ENCODE measurements at regions not wholly inside any gene's neighbourhood (a gene's known extent, or its start where the extent isn't known, plus 50 kb on each side); places are given as distances from the start of the nearest gene placed in this dataset.
"Not testable (repeated sequence)": the region's sequence is repeated elsewhere in the genome, so short reads cannot be mapped to it uniquely, and the experiment has no call there.

DNA sequence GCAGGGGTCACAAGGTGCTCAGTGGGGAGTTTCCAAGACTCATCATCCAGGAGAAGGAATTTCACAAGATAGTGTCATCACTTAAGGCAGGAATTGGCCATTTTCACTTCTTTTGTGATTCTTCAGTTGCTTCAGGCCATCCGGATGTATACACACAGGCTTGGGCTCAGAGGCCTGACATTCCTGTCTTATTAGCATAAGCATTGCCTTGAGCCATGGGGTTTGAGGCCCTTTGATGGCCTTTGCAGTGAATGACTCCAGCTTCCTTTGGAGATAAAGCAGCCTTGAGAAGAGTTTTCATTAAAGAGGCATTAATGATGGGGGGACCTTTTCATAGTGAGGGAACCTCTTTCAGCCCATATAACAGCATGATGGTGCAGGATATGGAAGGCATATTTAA is 366.0 kb upstream of the CNTNAP5 start:
- Histone ChIP-seq H3K4me1 (ENCODE audit: control insufficient read depth, insufficient read depth, low read length) (no peaks in the 10 kb centered on the region), H3K9me3 (ENCODE audit: control insufficient read depth, insufficient read depth, low read depth, low read length) (no peaks in the 10 kb centered on the region), H3K27ac (ENCODE audit: low read length) (no peak overlapping the region), H3K36me3 (ENCODE audit: control insufficient read depth, insufficient read depth, low read length) (no peaks in the 10 kb centered on the region), H3K4me3 (ENCODE audit: low read depth in 2 of 2, low read length in 2 of 2) (no peak overlapping the region), H3K27me3 (ENCODE audit: control insufficient read depth, insufficient read depth, low read length) (no peaks in the 10 kb centered on the region)
- no TSS peak for BruUV-seq (replicated peaks)
- intact Hi-C loops (cut with micrococcal nuclease; ENCODE audit: unreplicated experiment) (no loop called here), in situ Hi-C loops (cut with HindIII; ENCODE audit: low pct_unique_long_range_greater_than_20kb, low sequenced_read_pairs) (no loop called here)
- DNase-seq (ENCODE audit: low read depth, low spot score) (no peak), ATAC-seq (no peak)
- CTCF ChIA-PET, result no interaction called here
- TF ChIP-seq, protein P1, sequence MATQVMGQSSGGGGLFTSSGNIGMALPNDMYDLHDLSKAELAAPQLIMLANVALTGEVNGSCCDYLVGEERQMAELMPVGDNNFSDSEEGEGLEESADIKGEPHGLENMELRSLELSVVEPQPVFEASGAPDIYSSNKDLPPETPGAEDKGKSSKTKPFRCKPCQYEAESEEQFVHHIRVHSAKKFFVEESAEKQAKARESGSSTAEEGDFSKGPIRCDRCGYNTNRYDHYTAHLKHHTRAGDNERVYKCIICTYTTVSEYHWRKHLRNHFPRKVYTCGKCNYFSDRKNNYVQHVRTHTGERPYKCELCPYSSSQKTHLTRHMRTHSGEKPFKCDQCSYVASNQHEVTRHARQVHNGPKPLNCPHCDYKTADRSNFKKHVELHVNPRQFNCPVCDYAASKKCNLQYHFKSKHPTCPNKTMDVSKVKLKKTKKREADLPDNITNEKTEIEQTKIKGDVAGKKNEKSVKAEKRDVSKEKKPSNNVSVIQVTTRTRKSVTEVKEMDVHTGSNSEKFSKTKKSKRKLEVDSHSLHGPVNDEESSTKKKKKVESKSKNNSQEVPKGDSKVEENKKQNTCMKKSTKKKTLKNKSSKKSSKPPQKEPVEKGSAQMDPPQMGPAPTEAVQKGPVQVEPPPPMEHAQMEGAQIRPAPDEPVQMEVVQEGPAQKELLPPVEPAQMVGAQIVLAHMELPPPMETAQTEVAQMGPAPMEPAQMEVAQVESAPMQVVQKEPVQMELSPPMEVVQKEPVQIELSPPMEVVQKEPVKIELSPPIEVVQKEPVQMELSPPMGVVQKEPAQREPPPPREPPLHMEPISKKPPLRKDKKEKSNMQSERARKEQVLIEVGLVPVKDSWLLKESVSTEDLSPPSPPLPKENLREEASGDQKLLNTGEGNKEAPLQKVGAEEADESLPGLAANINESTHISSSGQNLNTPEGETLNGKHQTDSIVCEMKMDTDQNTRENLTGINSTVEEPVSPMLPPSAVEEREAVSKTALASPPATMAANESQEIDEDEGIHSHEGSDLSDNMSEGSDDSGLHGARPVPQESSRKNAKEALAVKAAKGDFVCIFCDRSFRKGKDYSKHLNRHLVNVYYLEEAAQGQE (IDR thresholded peaks at IDR 0.05; ENCODE audit: insufficient read depth in 1 of 2, low read depth in 2 of 2, low read length in 1 of 2), result no peak
- no peak for TF ChIP-seq TCF7L2 (IDR thresholded peaks at IDR 0.05; ENCODE audit: low read depth, low read length)
- no peak for TF ChIP-seq POLR2AphosphoS5 (IDR thresholded peaks at IDR 0.05; ENCODE audit: low read depth, low read length)
- TF ChIP-seq, protein P2, sequence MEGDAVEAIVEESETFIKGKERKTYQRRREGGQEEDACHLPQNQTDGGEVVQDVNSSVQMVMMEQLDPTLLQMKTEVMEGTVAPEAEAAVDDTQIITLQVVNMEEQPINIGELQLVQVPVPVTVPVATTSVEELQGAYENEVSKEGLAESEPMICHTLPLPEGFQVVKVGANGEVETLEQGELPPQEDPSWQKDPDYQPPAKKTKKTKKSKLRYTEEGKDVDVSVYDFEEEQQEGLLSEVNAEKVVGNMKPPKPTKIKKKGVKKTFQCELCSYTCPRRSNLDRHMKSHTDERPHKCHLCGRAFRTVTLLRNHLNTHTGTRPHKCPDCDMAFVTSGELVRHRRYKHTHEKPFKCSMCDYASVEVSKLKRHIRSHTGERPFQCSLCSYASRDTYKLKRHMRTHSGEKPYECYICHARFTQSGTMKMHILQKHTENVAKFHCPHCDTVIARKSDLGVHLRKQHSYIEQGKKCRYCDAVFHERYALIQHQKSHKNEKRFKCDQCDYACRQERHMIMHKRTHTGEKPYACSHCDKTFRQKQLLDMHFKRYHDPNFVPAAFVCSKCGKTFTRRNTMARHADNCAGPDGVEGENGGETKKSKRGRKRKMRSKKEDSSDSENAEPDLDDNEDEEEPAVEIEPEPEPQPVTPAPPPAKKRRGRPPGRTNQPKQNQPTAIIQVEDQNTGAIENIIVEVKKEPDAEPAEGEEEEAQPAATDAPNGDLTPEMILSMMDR (IDR thresholded peaks at IDR 0.05), result no peak
- TF ChIP-seq SIN3A (IDR thresholded peaks at IDR 0.05; ENCODE audit: borderline replicate concordance, insufficient read depth, low read depth, low read length), result no peak
- POLR2A ChIA-PET, result no interaction called here

DNA sequence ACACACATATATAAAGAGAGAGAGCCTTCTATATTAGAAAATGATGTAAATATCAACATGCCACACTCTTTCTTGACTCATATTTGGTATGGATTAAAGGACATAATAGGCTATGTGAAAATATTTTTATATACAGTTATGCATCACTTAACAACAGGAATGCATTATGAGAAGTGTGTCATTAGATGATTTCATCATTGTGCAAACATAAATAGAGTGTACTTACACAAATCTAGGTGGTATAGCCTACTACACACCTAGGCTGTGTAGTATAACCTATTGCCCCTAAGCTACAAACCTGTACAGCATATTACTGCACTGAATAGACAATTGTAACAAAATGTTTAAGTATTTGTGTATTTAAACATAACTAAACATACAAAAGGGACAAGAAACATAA is 354.8 kb upstream of the CNTNAP5 start:
- ATAC-seq (no peak), DNase-seq (ENCODE audit: low read depth, low spot score) (no peak)
- Histone ChIP-seq H3K36me3 (ENCODE audit: control insufficient read depth, insufficient read depth, low read length) (no peaks in the 10 kb centered on the region), H3K27me3 (ENCODE audit: control insufficient read depth, insufficient read depth, low read length) (no peaks in the 10 kb centered on the region), H3K9me3 (ENCODE audit: control insufficient read depth, insufficient read depth, low read depth, low read length) (no peaks in the 10 kb centered on the region), H3K4me1 (ENCODE audit: control insufficient read depth, insufficient read depth, low read length) (no peaks in the 10 kb centered on the region), H3K4me3 (ENCODE audit: low read depth in 2 of 2, low read length in 2 of 2) (no peak overlapping the region), H3K27ac (ENCODE audit: low read length) (no peak overlapping the region)
- no TSS peak for BruUV-seq (replicated peaks)
- POLR2A ChIA-PET, result no interaction called here
- TF ChIP-seq POLR2AphosphoS5 (IDR thresholded peaks at IDR 0.05; ENCODE audit: low read depth, low read length) (no peak), TCF7L2 (IDR thresholded peaks at IDR 0.05; ENCODE audit: low read depth, low read length) (no peak), SIN3A (IDR thresholded peaks at IDR 0.05; ENCODE audit: borderline replicate concordance, insufficient read depth, low read depth, low read length) (no peak)
- TF ChIP-seq, protein P1 (IDR thresholded peaks at IDR 0.05; ENCODE audit: insufficient read depth in 1 of 2, low read depth in 2 of 2, low read length in 1 of 2), result no peak
- TF ChIP-seq, protein P2 (IDR thresholded peaks at IDR 0.05), result no peak
- intact Hi-C loops (cut with micrococcal nuclease; ENCODE audit: unreplicated experiment), result no loop called here
- CTCF ChIA-PET, result no interaction called here
- in situ Hi-C loops (cut with HindIII; ENCODE audit: low pct_unique_long_range_greater_than_20kb, low sequenced_read_pairs), result no loop called here

DNA sequence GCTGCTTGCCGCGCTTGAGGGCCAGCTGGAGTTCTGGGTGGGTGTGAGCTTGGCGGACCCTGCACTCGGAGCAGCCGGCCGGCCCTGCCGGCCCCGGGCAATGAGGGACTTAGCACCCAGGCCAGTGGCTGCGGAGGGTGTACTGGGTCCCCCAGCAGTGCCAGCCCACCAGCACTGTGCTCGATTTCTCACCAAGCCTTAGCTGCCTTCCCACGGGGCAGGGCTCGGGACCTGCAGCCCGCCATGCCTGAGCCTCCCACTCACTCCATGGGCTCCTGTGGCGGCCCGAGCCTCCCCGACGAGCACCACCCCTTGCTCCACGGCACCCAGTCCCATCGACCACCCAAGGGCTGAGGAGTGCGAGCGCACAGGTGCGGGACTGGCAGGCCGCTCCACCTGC is 341.3 kb upstream of the CNTNAP5 start:
- ATAC-seq, POLR2A ChIA-PET: not testable (repeated sequence)

More for the DNA sequence above, 341.3 kb upstream of the CNTNAP5 start:
- H3K9me3 ChIP-seq (ENCODE audit: control insufficient read depth, insufficient read depth, low read depth, low read length); H3K4me1 ChIP-seq (ENCODE audit: control insufficient read depth, insufficient read depth, low read length); CTCF ChIA-PET; H3K36me3 ChIP-seq (ENCODE audit: control insufficient read depth, insufficient read depth, low read length); H3K27ac ChIP-seq (ENCODE audit: low read length); BruUV-seq (replicated peaks); H3K27me3 ChIP-seq (ENCODE audit: control insufficient read depth, insufficient read depth, low read length); in situ Hi-C loops (cut with HindIII; ENCODE audit: low pct_unique_long_range_greater_than_20kb, low sequenced_read_pairs); DNase-seq (ENCODE audit: low read depth, low spot score); intact Hi-C loops (cut with micrococcal nuclease; ENCODE audit: unreplicated experiment); H3K4me3 ChIP-seq (ENCODE audit: low read depth in 2 of 2, low read length in 2 of 2): not testable (repeated sequence)

Data from Panc1 (cell line).